Skeletal muscle tissue (tissue), 3 donors: ENCODE measurements at regions not wholly inside any gene's neighbourhood (a gene's known extent, or its start where the extent isn't known, plus 50 kb on each side); places are given as distances from the start of the nearest gene placed in this dataset.

Source experiments
- H3K27ac ChIP-seq: one replicate; pipeline ENCODE4 v1.7.0; 2013; ENCODE audit warnings: mild to moderate bottlenecking, low read depth, low read length, inconsistent platforms
- H3K27me3 ChIP-seq, 3 donors: one replicate each; pipeline ENCODE4 v1.7.0; 2013; ENCODE audit warnings: low read length in 3 of 3; ENCODE audit not compliant: control insufficient read depth in 3 of 3, insufficient read depth in 3 of 3
- H3K36me3 ChIP-seq, 3 donors: one replicate each; pipeline ENCODE4 v1.7.0; 2013; ENCODE audit warnings: low read length in 3 of 3; ENCODE audit not compliant: control insufficient read depth in 3 of 3, insufficient read depth in 3 of 3
- H3K4me1 ChIP-seq, 3 donors: one replicate each; pipeline ENCODE4 v1.7.0; 2013; ENCODE audit warnings: low read length in 3 of 3, mild to moderate bottlenecking in 3 of 3; ENCODE audit not compliant: control insufficient read depth in 3 of 3, insufficient read depth in 3 of 3
- H3K4me3 ChIP-seq, 3 donors: one replicate each; pipeline ENCODE4 v1.7.0; 2013; ENCODE audit warnings: low read length in 3 of 3
- H3K9ac ChIP-seq, 3 donors: one replicate each; pipeline ENCODE4 v1.7.0; 2013; ENCODE audit warnings: low read length in 3 of 3, mild to moderate bottlenecking in 3 of 3, moderate library complexity in 2 of 3, low read depth in 1 of 3
- H3K9me3 ChIP-seq, 3 donors: one replicate each; pipeline ENCODE4 v1.7.0; 2013; ENCODE audit warnings: low read length in 3 of 3; ENCODE audit not compliant: control insufficient read depth in 3 of 3
- donor health status: Osteomylitis.

- Histone ChIP-seq H3K4me1 (no peaks in the 10 kb centered on the region), H3K4me3 (no peak overlapping the region), H3K9ac (no peak overlapping the region), H3K27me3 (peaks cover 0 to under 1% (median 0%) of the 10 kb centered on the region in 3 donors), H3K9me3 (peaks cover 0 to 4% (median 0%) of the 10 kb centered on the region in 3 donors), H3K27ac (no peak overlapping the region), H3K36me3 (no peaks in the 10 kb centered on the region)
Measured at GRCh38 chr5:175109058-175109755, 334.8 kb downstream of the DRD1 start.

- Histone ChIP-seq H3K9me3 (peaks cover 0 to 4% (median 0%) of the 10 kb centered on the region in 3 donors), H3K4me3 (no peak overlapping the region), H3K27me3 (peaks cover 0 to 3% (median 0%) of the 10 kb centered on the region in 3 donors)
Measured at GRCh38 chr5:175107865-175108264, 336.1 kb downstream of the DRD1 start.

GRCh38 chr5:175107028-175107588, 336.9 kb downstream of the DRD1 start:
- Histone ChIP-seq H3K4me1 (no peaks in the 10 kb centered on the region), H3K4me3 (no peak overlapping the region), H3K36me3 (no peaks in the 10 kb centered on the region), H3K27me3 (peaks cover 0 to 3% (median 0%) of the 10 kb centered on the region in 3 donors), H3K27ac (no peak overlapping the region), H3K9ac (no peak overlapping the region), H3K9me3 (peaks cover 0 to 4% (median 0%) of the 10 kb centered on the region in 3 donors)

More at GRCh38 chr5:175107865-175108264, 336.1 kb downstream of the DRD1 start:
- no peak overlapping the region for H3K27ac ChIP-seq
- no peak overlapping the region for H3K9ac ChIP-seq
- no peaks in the 10 kb centered on the region for H3K36me3 ChIP-seq
- no peaks in the 10 kb centered on the region for H3K4me1 ChIP-seq

DNA sequence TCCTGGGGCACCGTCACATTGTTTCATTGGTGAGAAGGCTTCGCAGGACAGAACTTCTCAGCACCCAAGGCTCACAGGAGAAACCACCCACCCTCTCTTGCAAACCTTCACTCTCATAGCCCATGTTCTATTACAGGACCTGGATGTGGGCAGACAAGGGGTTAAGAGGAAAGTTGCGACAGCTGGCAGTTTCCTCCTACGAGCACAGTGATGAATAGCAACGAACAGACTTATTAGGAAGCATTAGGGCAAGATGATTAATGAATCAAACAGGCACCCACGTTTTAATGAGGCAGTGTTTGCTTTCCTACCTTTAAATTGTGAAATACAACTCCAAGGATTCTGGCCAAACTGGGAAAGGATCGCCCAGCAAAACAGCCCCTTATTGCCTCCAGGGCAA, 339.3 kb downstream of the DRD1 start:
- Histone ChIP-seq H3K4me3 (no peak overlapping the region), H3K27ac (no peak overlapping the region), H3K9me3 (peaks cover 0 to 4% (median 0%) of the 10 kb centered on the region in 3 donors), H3K4me1 (no peaks in the 10 kb centered on the region), H3K9ac (no peak overlapping the region), H3K36me3 (no peaks in the 10 kb centered on the region), H3K27me3 (peaks cover 0 to 3% (median 0%) of the 10 kb centered on the region in 3 donors)

DNA sequence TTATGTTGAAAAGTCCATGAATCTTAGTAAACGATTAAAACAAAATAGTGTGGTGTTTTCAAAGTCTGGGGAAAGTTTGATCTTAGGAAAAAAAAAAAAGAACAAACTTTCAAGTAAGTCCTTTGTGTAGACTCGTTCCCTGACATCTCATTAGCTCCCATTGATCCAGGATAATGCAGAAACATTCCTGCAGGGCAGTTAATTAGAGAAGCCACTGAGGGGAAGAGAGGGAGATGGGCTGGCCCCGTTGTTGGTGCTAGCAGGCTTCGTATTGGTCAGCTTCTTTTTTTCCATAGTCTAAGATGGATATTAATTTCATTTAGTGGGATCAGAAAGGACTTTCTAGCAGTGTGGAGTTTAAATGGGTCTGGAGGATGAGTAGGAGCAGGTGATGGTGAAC, 340.2 kb downstream of the DRD1 start:
- no peaks in the 10 kb centered on the region for H3K4me1 ChIP-seq
- H3K4me3 ChIP-seq: no peak overlapping the region
- no peak overlapping the region for H3K9ac ChIP-seq
- H3K27me3 ChIP-seq: peaks cover 0 to 3% (median 0%) of the 10 kb centered on the region in 3 donors
- H3K27ac ChIP-seq: no peak overlapping the region
- H3K36me3 ChIP-seq: no peaks in the 10 kb centered on the region
- no peaks in the 10 kb centered on the region for H3K9me3 ChIP-seq

DNA sequence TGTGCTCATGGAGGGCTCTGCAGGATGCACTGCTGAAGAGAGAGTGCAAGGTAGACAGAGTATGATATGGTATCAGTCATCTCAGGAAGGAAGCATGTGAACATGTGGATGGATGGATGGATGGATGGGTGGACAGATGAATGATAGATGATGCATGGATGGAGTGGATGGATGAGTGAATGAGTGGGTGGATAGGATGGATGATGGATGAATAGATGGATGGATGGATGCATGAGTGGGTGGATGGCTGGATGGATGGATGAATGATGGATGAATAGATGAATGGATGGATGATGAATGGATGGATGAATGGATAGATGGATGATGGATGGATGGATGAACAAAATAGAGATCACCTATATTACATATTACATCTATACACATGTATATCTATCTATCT, 341.3 kb downstream of the DRD1 start:
- Histone ChIP-seq H3K4me3 (no peak overlapping the region), H3K27me3 (peaks cover 0 to 3% (median 0%) of the 10 kb centered on the region in 3 donors), H3K4me1 (no peaks in the 10 kb centered on the region), H3K27ac (no peak overlapping the region), H3K9ac (no peak overlapping the region), H3K9me3 (no peaks in the 10 kb centered on the region), H3K36me3 (no peaks in the 10 kb centered on the region)

- Histone ChIP-seq H3K9me3 (no peaks in the 10 kb centered on the region), H3K9ac (no peak overlapping the region), H3K4me3 (no peak overlapping the region), H3K27ac (no peak overlapping the region), H3K27me3 (peaks cover 0 to 2% (median 0%) of the 10 kb centered on the region in 3 donors), H3K4me1 (no peaks in the 10 kb centered on the region), H3K36me3 (no peaks in the 10 kb centered on the region)
Measured at GRCh38 chr5:175098301-175098700, 345.7 kb downstream of the DRD1 start.

DNA sequence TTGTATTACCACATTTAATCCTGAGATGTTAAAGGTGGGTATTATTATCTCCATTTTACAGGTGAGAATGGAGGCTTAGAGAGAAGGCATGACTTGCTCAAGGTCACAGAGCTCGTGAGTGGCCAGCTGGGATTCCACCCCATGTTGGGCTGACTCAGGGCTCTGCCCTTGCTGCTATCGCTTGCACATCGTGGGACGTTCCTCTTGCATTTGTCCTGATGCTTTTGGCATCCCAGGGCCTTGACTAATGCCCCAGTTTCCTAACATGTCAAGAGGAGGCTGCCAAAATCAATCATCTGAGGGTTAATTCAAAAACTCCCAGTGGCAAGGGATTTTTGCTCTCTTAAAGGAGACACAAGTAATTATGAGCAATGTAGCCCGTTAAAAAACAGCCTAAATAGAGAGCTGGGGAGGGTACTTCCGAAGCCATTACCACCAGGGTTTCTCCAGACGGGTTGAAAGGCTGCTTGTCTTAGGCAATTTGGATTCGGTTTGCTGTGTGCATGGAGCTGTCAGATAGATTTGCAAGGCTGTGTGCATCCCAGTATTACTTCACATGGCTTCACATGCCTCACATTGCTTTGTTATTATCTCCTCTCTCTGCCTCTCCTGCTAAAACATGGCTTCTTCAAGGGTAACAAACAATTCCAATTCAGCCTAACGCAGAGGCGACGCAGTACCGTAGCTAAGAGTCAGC, 347.4 kb downstream of the DRD1 start:
- H3K27ac ChIP-seq: no peak overlapping the region
- no peaks in the 10 kb centered on the region for H3K9me3 ChIP-seq
- no peaks in the 10 kb centered on the region for H3K36me3 ChIP-seq
- H3K27me3 ChIP-seq: peaks cover 0 to 3% (median 0%) of the 10 kb centered on the region in 3 donors
- no peak overlapping the region for H3K9ac ChIP-seq
- H3K4me1 ChIP-seq: no peaks in the 10 kb centered on the region
- no peak overlapping the region for H3K4me3 ChIP-seq

DNA sequence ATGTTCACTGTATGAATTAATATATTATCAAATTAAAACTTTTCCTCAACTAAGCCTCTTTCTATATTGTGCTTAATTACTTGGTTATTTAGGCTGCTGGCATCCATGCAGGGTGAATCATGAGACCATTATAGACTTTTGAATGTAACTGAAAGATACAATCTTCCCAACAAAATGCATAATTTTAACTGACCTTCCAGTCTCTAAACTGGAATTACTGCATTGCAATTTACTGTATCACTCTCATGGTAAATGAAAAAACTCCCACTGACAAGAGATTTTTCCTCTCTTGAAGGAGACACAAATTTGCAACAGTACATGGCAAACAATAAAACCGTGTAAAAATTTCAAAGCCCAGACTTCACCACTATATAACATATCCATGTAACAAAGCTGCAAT, 349.5 kb downstream of the DRD1 start:
- H3K27me3 ChIP-seq: peaks cover 0 to 3% (median 0%) of the 10 kb centered on the region in 3 donors
- no peaks in the 10 kb centered on the region for H3K36me3 ChIP-seq

GRCh38 chr5:175092691-175093090, 351.3 kb downstream of the DRD1 start:
- no peak overlapping the region for H3K27ac ChIP-seq
- H3K9me3 ChIP-seq: no peaks in the 10 kb centered on the region
- no peaks in the 10 kb centered on the region for H3K36me3 ChIP-seq
- H3K9ac ChIP-seq: no peak overlapping the region
- no peaks in the 10 kb centered on the region for H3K4me1 ChIP-seq
- H3K27me3 ChIP-seq: peaks cover 0 to 3% (median 0%) of the 10 kb centered on the region in 3 donors
- H3K4me3 ChIP-seq: no peak overlapping the region

More for the DNA sequence above, 349.5 kb downstream of the DRD1 start:
- no peak overlapping the region for H3K9ac ChIP-seq
- no peak overlapping the region for H3K27ac ChIP-seq
- H3K9me3 ChIP-seq: no peaks in the 10 kb centered on the region
- H3K4me1 ChIP-seq: no peaks in the 10 kb centered on the region
- H3K4me3 ChIP-seq: no peak overlapping the region
